ENCODE measurements at regions not wholly inside any gene's neighbourhood (a gene's known extent, or its start where the extent isn't known, plus 50 kb on each side); places are given as distances from the start of the nearest gene placed in this dataset.

DNA sequence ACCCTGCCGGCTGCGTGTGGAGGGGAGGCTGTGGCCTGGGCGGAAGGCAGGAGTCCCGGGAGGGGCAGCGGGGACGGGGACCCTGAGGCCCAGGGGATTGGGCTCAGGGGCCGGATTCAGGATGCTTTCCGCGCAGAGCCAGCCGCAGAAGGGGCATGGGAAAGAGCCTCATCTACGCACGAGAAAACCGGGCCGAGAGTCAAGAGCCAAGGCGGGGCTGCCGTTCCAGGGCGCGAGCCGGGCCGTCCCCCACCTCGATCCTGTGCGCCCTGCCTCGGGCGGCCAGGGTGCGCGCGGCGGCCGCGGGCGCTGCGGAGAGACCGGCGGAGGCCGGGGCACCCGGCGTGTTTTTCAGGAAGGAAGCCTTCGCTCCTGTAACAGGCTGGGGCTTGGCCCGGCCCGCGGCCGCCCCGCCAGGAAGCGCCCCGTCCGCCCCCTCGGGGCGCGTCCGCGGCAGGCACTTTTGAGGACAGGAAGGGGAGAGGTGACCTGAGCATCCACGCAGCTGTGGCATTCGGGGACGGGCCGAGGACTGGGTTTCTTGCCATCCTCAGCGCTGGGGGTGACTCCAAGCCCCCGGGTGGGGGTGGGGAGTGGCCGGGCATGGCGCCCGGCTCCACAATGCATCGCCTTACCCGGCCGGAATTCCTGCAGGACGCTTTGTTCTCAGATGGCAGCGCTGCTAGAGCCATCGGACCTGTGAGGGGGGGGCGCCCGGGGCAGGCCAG lies 62.3 kb upstream of the GATA2 start:
- Histone ChIP-seq H2AFZ (ENCODE audit: low read length) (no peak overlapping the region), H3K27me3 (ENCODE audit: control insufficient read depth in 1 of 2, insufficient read depth in 2 of 2, low read length in 2 of 2) (peaks cover 10 to 62% of the 10 kb centered on the region in 2 experiments), H3K9me3 (ENCODE audit: low read length) (no peaks in the 10 kb centered on the region), H3K4me3 (replicated peaks in 1 of 3; ENCODE audit: insufficient read depth in 1 of 3, low read depth in 2 of 3, low read length in 3 of 3) (no peak overlapping the region), H3K27ac (ENCODE audit: extremely low read length, insufficient read depth, low read length) (no peak overlapping the region), H3K36me3 (replicated peaks in 1 of 2; ENCODE audit: control insufficient read depth in 1 of 2, insufficient read depth in 2 of 2, low read length in 2 of 2) (no peaks in the 10 kb centered on the region), H4K20me1 (ENCODE audit: insufficient read depth, low read length) (no peaks in the 10 kb centered on the region), H3K79me2 (ENCODE audit: insufficient read depth, low read length) (no peaks in the 10 kb centered on the region), H3K4me2 (ENCODE audit: low read depth, low read length) (no peak overlapping the region), H3K9ac (ENCODE audit: insufficient read depth, low read depth, low read length) (no peak overlapping the region), H3K4me1 (ENCODE audit: insufficient read depth, low read length) (peaks cover 17% of the 10 kb centered on the region; the same call in 1 of the 2 replicates)
- DNase-seq (ENCODE audit: low spot score) (no peak), FAIRE-seq (no peak), ATAC-seq (no peak)
- TF ChIP-seq, protein P1, sequence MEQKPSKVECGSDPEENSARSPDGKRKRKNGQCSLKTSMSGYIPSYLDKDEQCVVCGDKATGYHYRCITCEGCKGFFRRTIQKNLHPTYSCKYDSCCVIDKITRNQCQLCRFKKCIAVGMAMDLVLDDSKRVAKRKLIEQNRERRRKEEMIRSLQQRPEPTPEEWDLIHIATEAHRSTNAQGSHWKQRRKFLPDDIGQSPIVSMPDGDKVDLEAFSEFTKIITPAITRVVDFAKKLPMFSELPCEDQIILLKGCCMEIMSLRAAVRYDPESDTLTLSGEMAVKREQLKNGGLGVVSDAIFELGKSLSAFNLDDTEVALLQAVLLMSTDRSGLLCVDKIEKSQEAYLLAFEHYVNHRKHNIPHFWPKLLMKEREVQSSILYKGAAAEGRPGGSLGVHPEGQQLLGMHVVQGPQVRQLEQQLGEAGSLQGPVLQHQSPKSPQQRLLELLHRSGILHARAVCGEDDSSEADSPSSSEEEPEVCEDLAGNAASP (CRISPR knock-in tag; IDR thresholded peaks at IDR 0.05; ENCODE audit: borderline replicate concordance), result no peak
- TF ChIP-seq SMARCC2 (IDR thresholded peaks at IDR 0.05) (no peak), AGO2 (optimal IDR thresholded peaks at IDR 0.05; ENCODE audit: low read depth, low read length) (no peak), ZNF709 (CRISPR knock-in tag; IDR thresholded peaks at IDR 0.05) (no peak), ZNF660 (CRISPR knock-in tag; IDR thresholded peaks at IDR 0.05; ENCODE audit: borderline replicate concordance, low read depth) (no peak), ZNF282 (IDR thresholded peaks at IDR 0.05; ENCODE audit: partially characterized antibody) (no peak), ZNF230 (CRISPR knock-in tag; IDR thresholded peaks at IDR 0.05) (no peak), NR1H2 (CRISPR knock-in tag; IDR thresholded peaks at IDR 0.05; ENCODE audit: borderline replicate concordance, low read depth) (no peak), ZBTB38 (CRISPR knock-in tag; IDR thresholded peaks at IDR 0.05) (no peak), NRL (CRISPR knock-in tag; IDR thresholded peaks at IDR 0.05; ENCODE audit: borderline replicate concordance) (no peak), NCOR1 (IDR thresholded peaks at IDR 0.05; ENCODE audit: borderline replicate concordance, low read length) (no peak)
- TF ChIP-seq, protein P2, sequence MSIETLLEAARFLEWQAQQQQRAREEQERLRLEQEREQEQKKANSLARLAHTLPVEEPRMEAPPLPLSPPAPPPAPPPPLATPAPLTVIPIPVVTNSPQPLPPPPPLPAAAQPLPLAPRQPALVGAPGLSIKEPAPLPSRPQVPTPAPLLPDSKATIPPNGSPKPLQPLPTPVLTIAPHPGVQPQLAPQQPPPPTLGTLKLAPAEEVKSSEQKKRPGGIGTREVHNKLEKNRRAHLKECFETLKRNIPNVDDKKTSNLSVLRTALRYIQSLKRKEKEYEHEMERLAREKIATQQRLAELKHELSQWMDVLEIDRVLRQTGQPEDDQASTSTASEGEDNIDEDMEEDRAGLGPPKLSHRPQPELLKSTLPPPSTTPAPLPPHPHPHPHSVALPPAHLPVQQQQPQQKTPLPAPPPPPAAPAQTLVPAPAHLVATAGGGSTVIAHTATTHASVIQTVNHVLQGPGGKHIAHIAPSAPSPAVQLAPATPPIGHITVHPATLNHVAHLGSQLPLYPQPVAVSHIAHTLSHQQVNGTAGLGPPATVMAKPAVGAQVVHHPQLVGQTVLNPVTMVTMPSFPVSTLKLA (IDR thresholded peaks at IDR 0.05), result no peak
- WGBS (ENCODE audit: low lambda C conversion rate), result 23% methylated on average over 8 of the region's 68 CpGs
- in situ Hi-C loops (cut with HindIII; ENCODE audit: extremely low pct_ligation_motif_present, low pct_unique_long_range_greater_than_20kb), result no loop called here
- ChIA-PET CTCF (ENCODE audit: low intra/inter-chr PET ratio, low total read pairs) (no interaction called here), POLR2A (no interaction called here)
- BruUV-seq (replicated peaks), result no TSS peak
- intact Hi-C loops (cut with micrococcal nuclease; ENCODE audit: unreplicated experiment), result no loop called here
